GM12864 (cell line): ENCODE measurements at regions not wholly inside any gene's neighbourhood (a gene's known extent, or its start where the extent isn't known, plus 50 kb on each side); places are given as distances from the start of the nearest gene placed in this dataset.

Experiments
- DNase-seq: peaks from one replicate; pipeline ENCODE4 v3.0.0-alpha.2; 2011; ENCODE audit warnings: low read depth
- H3K4me3 ChIP-seq: 2 replicates; pipeline ENCODE4 v1.5.1; 2011; ENCODE audit warnings: mild to moderate bottlenecking, low read depth, low read length, control low read depth
- CTCF ChIP-seq: IDR thresholded peaks from 2 replicates; pipeline ENCODE4 v1.5.1; 2011; ENCODE audit warnings: low read depth, mild to moderate bottlenecking, moderate library complexity, low read length, control low read depth, inconsistent platforms; ENCODE audit errors: missing control alignments

DNA sequence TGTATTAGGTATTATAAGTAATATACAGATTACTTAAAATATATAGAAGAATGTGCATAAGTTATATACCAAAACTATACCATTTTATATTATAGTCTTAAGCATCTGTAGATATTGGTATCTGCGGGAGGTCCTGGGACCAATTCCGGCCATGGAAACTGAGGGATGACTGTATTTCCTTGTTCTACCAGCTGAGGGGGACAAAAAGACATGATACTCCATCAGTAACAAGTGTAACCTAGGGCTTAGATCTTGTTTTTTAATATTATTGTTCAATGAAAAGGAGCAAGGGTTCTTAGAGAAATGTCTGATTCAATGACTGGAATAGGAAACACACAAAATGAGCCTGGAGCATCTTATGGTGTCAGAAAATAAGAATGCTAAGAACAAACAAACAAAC is 752.5 kb downstream of the CCSER2 start:
- TF ChIP-seq CTCF = no peak

DNA sequence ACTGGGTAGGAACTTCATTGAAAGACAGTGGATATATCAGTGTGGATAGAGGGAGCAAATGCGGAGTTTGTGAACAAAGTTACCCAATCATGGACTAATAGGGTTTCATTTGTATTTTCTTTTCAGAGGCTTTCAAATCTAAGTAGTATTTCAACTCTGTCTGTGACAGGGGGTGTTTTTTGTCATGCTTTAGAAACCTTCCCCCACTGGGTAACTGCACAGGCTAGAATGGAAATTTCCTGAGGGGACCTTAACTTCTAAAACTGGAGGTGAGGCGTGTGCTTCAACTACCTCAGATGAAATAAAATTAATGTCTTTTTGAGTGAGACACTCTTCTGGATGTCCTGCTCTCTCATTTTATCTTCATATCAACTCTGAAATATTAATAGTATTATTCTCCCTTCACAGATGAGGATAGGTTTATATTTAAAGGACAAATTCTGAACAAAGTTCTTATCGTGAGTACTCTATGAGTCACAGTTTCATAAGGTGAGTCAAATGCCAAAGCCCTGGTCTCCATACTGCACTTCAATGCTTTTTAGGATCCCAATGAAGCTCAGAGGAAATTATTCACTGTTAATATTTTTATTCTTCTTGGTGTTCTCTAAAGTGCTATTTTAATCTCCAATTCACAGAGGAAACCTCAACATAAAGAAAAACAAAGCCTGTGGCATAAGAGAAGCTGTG is 770.6 kb downstream of the CCSER2 start:
- DNase-seq = no peak
- no peak overlapping the region for H3K4me3 ChIP-seq
- no peak for TF ChIP-seq CTCF

More for the DNA sequence above, 752.5 kb downstream of the CCSER2 start:
- DNase-seq = no peak
- no peak overlapping the region for H3K4me3 ChIP-seq

DNA sequence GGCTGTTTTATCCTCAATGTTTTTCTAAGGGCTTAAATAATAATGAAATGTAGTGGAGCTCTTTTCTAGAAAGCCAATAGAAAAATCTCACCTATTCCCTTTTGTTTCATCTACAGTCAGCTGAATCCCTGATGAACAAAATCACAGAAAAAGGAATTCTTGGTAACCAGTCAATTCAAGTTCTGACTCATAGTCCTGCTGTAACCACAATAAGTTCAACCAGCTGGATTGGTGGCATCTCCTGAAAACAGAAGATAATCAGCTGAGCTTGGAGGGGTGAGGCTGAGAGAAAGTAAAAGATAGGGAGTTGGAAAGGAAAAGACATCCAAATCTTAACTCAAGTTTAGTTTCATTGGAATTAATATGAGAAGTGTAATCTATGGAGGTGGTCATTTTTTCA is 772.1 kb downstream of the CCSER2 start:
- DNase-seq = no peak
- H3K4me3 ChIP-seq = no peak overlapping the region
- TF ChIP-seq CTCF = no peak

- TF ChIP-seq CTCF = peak; percentile 33
- no peak for DNase-seq
Measured at GRCh38 chr10:85105614-85106255, 777.3 kb downstream of the CCSER2 start.

GRCh38 chr10:85111271-85111670 is 782.9 kb downstream of the CCSER2 start:
- DNase-seq = no peak

More at GRCh38 chr10:85105614-85106255, 777.3 kb downstream of the CCSER2 start:
- H3K4me3 ChIP-seq = no peak overlapping the region

DNA sequence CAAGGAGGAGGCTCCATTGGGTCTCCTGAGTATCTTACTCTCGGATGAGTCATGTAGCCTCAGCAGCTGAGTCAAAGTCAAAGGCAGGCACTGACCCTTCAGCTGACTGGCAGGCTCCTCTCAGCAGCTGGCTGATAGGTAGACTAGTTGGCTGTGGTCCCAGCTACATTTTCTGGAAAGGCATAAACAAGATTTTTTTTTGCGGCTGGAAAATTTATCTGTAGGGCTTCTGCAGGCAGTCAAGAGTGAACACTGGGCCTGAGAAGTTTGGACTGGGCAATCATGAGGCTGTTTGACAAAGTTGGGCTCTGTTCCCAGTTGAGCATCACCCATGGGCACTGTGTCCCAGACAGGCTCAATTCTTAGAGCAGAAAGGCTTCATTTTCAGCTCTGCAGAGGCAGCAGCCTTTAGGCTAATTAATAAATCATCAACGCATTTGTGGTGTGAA is 796.2 kb downstream of the CCSER2 start:
- TF ChIP-seq CTCF = no peak
- no peak overlapping the region for H3K4me3 ChIP-seq
- no peak for DNase-seq

More at GRCh38 chr10:85111271-85111670, 782.9 kb downstream of the CCSER2 start:
- no peak overlapping the region for H3K4me3 ChIP-seq
- no peak for TF ChIP-seq CTCF

GRCh38 chr10:85137253-85137652 is 808.9 kb downstream of the CCSER2 start:
- H3K4me3 ChIP-seq = no peak overlapping the region
- no peak for TF ChIP-seq CTCF
- no peak for DNase-seq
